GM23338 (cell line): ENCODE measurements at regions not wholly inside any gene's neighbourhood (a gene's known extent, or its start where the extent isn't known, plus 50 kb on each side); places are given as distances from the start of the nearest gene placed in this dataset.

ENCODE experiments used
- CREB1 ChIP-seq: fragments of 250-450 bp; sonication (Bioruptor Pico); IDR thresholded peaks from 2 replicates; pipeline ENCODE4 v1.5.0; 2020; ENCODE audit warnings: low read depth, mild to moderate bottlenecking, moderate library complexity
- EZH2 ChIP-seq: fragments of 200-600 bp; sonication (generic); IDR thresholded peaks from one replicate; pipeline ENCODE4 v1.8.0; 2017; ENCODE audit warnings: antibody characterized with exemption, mild to moderate bottlenecking, low read depth; ENCODE audit not compliant: unreplicated experiment
- EZH2phosphoT487 ChIP-seq: fragments of 200-600 bp; sonication (generic); IDR thresholded peaks from one replicate; pipeline ENCODE4 v1.8.1; 2018; ENCODE audit warnings: antibody characterized with exemption; ENCODE audit not compliant: unreplicated experiment
- JUNB ChIP-seq: IDR thresholded peaks from one replicate; pipeline ENCODE4 v1.6.1; 2016; ENCODE audit warnings: antibody characterized with exemption; ENCODE audit not compliant: unreplicated experiment
- POLR2AphosphoS5 ChIP-seq: IDR thresholded peaks from 2 replicates; pipeline ENCODE4 v1.6.1; 2016; ENCODE audit warnings: antibody characterized with exemption, low read depth
- STAT1 ChIP-seq: IDR thresholded peaks from one replicate; pipeline ENCODE4 v1.6.1; 2016; ENCODE audit warnings: antibody characterized with exemption; ENCODE audit not compliant: unreplicated experiment
- ZNF114 ChIP-seq: fragments of 250-450 bp; sonication (Bioruptor Pico); IDR thresholded peaks from 2 replicates; pipeline ENCODE4 v1.5.0; 2020; ENCODE audit warnings: mild to moderate bottlenecking, moderate library complexity
- ZNF331 ChIP-seq: fragments of 250-450 bp; sonication (Bioruptor Pico); IDR thresholded peaks from 2 replicates; pipeline ENCODE4 v1.5.0; 2020; ENCODE audit warnings: low read depth, mild to moderate bottlenecking, moderate library complexity
- TF ChIP-seq, protein P1 (sequence below), 2 experiments: fragments of 200-600 bp in 1 of 2; sonication (generic) in 1 of 2; conservative IDR thresholded peaks; 2 replicates each; pipeline versions ENCODE4 v1.5.1 to v1.6.1; 2016 to 2017; ENCODE audit warnings: antibody characterized with exemption in 2 of 2, low read depth in 2 of 2, mild to moderate bottlenecking in 2 of 2, moderate library complexity in 1 of 2
- TF ChIP-seq, protein P2 (sequence below): IDR thresholded peaks from one replicate; pipeline ENCODE4 v1.6.1; 2018; ENCODE audit warnings: antibody characterized with exemption; ENCODE audit not compliant: unreplicated experiment
- TF ChIP-seq, protein P3 (sequence below): IDR thresholded peaks from 2 replicates; pipeline ENCODE4 v1.6.1; 2016; ENCODE audit warnings: antibody characterized with exemption

- TF ChIP-seq, protein P1, sequence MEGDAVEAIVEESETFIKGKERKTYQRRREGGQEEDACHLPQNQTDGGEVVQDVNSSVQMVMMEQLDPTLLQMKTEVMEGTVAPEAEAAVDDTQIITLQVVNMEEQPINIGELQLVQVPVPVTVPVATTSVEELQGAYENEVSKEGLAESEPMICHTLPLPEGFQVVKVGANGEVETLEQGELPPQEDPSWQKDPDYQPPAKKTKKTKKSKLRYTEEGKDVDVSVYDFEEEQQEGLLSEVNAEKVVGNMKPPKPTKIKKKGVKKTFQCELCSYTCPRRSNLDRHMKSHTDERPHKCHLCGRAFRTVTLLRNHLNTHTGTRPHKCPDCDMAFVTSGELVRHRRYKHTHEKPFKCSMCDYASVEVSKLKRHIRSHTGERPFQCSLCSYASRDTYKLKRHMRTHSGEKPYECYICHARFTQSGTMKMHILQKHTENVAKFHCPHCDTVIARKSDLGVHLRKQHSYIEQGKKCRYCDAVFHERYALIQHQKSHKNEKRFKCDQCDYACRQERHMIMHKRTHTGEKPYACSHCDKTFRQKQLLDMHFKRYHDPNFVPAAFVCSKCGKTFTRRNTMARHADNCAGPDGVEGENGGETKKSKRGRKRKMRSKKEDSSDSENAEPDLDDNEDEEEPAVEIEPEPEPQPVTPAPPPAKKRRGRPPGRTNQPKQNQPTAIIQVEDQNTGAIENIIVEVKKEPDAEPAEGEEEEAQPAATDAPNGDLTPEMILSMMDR (conservative IDR thresholded peaks at IDR 0.05; ENCODE audit: low read depth in 2 of 2) = no peak
- TF ChIP-seq EZH2 (no peak), POLR2AphosphoS5 (no peak), EZH2phosphoT487 (no peak), STAT1 (no peak), CREB1 (no peak), JUNB (no peak), ZNF331 (CRISPR knock-in tag) (no peak), ZNF114 (CRISPR knock-in tag) (no peak)
- TF ChIP-seq, protein P2, sequence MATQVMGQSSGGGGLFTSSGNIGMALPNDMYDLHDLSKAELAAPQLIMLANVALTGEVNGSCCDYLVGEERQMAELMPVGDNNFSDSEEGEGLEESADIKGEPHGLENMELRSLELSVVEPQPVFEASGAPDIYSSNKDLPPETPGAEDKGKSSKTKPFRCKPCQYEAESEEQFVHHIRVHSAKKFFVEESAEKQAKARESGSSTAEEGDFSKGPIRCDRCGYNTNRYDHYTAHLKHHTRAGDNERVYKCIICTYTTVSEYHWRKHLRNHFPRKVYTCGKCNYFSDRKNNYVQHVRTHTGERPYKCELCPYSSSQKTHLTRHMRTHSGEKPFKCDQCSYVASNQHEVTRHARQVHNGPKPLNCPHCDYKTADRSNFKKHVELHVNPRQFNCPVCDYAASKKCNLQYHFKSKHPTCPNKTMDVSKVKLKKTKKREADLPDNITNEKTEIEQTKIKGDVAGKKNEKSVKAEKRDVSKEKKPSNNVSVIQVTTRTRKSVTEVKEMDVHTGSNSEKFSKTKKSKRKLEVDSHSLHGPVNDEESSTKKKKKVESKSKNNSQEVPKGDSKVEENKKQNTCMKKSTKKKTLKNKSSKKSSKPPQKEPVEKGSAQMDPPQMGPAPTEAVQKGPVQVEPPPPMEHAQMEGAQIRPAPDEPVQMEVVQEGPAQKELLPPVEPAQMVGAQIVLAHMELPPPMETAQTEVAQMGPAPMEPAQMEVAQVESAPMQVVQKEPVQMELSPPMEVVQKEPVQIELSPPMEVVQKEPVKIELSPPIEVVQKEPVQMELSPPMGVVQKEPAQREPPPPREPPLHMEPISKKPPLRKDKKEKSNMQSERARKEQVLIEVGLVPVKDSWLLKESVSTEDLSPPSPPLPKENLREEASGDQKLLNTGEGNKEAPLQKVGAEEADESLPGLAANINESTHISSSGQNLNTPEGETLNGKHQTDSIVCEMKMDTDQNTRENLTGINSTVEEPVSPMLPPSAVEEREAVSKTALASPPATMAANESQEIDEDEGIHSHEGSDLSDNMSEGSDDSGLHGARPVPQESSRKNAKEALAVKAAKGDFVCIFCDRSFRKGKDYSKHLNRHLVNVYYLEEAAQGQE = no peak
- TF ChIP-seq, protein P3, sequence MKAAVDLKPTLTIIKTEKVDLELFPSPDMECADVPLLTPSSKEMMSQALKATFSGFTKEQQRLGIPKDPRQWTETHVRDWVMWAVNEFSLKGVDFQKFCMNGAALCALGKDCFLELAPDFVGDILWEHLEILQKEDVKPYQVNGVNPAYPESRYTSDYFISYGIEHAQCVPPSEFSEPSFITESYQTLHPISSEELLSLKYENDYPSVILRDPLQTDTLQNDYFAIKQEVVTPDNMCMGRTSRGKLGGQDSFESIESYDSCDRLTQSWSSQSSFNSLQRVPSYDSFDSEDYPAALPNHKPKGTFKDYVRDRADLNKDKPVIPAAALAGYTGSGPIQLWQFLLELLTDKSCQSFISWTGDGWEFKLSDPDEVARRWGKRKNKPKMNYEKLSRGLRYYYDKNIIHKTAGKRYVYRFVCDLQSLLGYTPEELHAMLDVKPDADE = no peak
Observed at GRCh38 chrX:8048466-8048865, 121.3 kb upstream of the PNPLA4 start.
